ENCODE measurements at regions not wholly inside any gene's neighbourhood (a gene's known extent, or its start where the extent isn't known, plus 50 kb on each side); places are given as distances from the start of the nearest gene placed in this dataset.

- CTCF ChIA-PET = interaction anchor here (1.1 kb wide), 1 partner anchor 19 kb away, joined by 3 read pairs; no protein-coding TSS in a partner anchor
- TF ChIP-seq CTCF (IDR thresholded peaks at IDR 0.05; ENCODE audit: control extremely low read depth, extremely low read depth, low read depth, missing control alignments) = no peak
- POLR2A ChIA-PET = no interaction called here
- no peak for DNase-seq (ENCODE audit: extremely low spot score)
Measured at GRCh38 chr12:13571035-13571434, 374.5 kb downstream of the EMP1 start.

- no peak for DNase-seq (ENCODE audit: extremely low spot score)
- no peak for TF ChIP-seq CTCF (IDR thresholded peaks at IDR 0.05; ENCODE audit: control extremely low read depth, extremely low read depth, low read depth, missing control alignments)
- CTCF ChIA-PET = no interaction called here
- POLR2A ChIA-PET = no interaction called here
Measured at GRCh38 chr12:13570005-13570694, 373.6 kb downstream of the EMP1 start.

GRCh38 chr12:13566292-13566691 is 369.8 kb downstream of the EMP1 start:
- DNase-seq (ENCODE audit: extremely low spot score) = no peak
- CTCF ChIA-PET = interaction anchor here (0.9 to 1.3 kb wide), 3 partner anchors 9 to 204 kb away, joined by 3 to 6 read pairs (median 3); no protein-coding TSS in a partner anchor
- TF ChIP-seq CTCF (IDR thresholded peaks at IDR 0.05; ENCODE audit: control extremely low read depth, extremely low read depth, low read depth, missing control alignments) = no peak
- POLR2A ChIA-PET = no interaction called here

- ChIA-PET CTCF (no interaction called here), POLR2A (no interaction called here)
- DNase-seq (ENCODE audit: extremely low spot score) = no peak
Measured at GRCh38 chr12:13564266-13564810, 367.8 kb downstream of the EMP1 start.

GRCh38 chr12:13563743-13564125 is 367.2 kb downstream of the EMP1 start:
- ChIA-PET POLR2A (no interaction called here), CTCF (no interaction called here)
- no peak for TF ChIP-seq CTCF (IDR thresholded peaks at IDR 0.05; ENCODE audit: control extremely low read depth, extremely low read depth, low read depth, missing control alignments)
- DNase-seq (ENCODE audit: extremely low spot score) = no peak

More at GRCh38 chr12:13564266-13564810, 367.8 kb downstream of the EMP1 start:
- no peak for TF ChIP-seq CTCF (IDR thresholded peaks at IDR 0.05; ENCODE audit: control extremely low read depth, extremely low read depth, low read depth, missing control alignments)

GRCh38 chr12:13562915-13563742 is 366.6 kb downstream of the EMP1 start:
- CTCF ChIA-PET = interaction anchor here (1.0 kb wide), 1 partner anchor 19 kb away, joined by 3 read pairs; no protein-coding TSS in a partner anchor
- POLR2A ChIA-PET = no interaction called here

More at GRCh38 chr12:13562915-13563742, 366.6 kb downstream of the EMP1 start:
- DNase-seq (ENCODE audit: extremely low spot score) = no peak
- no peak for TF ChIP-seq CTCF (IDR thresholded peaks at IDR 0.05; ENCODE audit: control extremely low read depth, extremely low read depth, low read depth, missing control alignments)

Data from GM10248 (cell line).